Activated CD4-positive, alpha-beta memory T cell treated with anti-CD3 and anti-CD28 coated beads for 36 hours (primary cell): ENCODE measurements at regions not wholly inside any gene's neighbourhood (a gene's known extent, or its start where the extent isn't known, plus 50 kb on each side); places are given as distances from the start of the nearest gene placed in this dataset.

ENCODE experiments used
- CTCF ChIA-PET: fragments of 350-600 bp; sonication (Branson Sonifier 250); formaldehyde crosslinking; loops from one replicate; lab custom pipeline; 2021; ENCODE audit warnings: antibody characterized with exemption, inconsistent platforms; lab: Charles Lee
- POLR2A ChIA-PET: fragments of 350-600 bp; sonication (Branson Sonifier 250); formaldehyde crosslinking; loops from one replicate; lab custom pipeline; 2021; ENCODE audit warnings: antibody characterized with exemption; lab: Charles Lee
- DNase-seq: peaks from one replicate; pipeline ENCODE4 v3.0.0-alpha.2; 2020
- H3K27ac Mint-ChIP-seq: one replicate; pipeline ENCODE4 v1.8.0; 2021; ENCODE audit warnings: mixed read lengths
- H3K27me3 Mint-ChIP-seq: one replicate; pipeline ENCODE4 v1.8.0; 2021; ENCODE audit warnings: mixed read lengths
- H3K36me3 Mint-ChIP-seq: one replicate; pipeline ENCODE4 v1.8.0; 2021; ENCODE audit warnings: mixed read lengths
- H3K4me1 Mint-ChIP-seq: one replicate; pipeline ENCODE4 v1.8.0; 2021; ENCODE audit warnings: low read depth, mixed read lengths
- H3K4me3 Mint-ChIP-seq: one replicate; pipeline ENCODE4 v1.8.0; 2021; ENCODE audit warnings: mild to moderate bottlenecking, mixed read lengths
- H3K9me3 Mint-ChIP-seq: one replicate; pipeline ENCODE4 v1.8.0; 2021; ENCODE audit warnings: mixed read lengths
- intact Hi-C: fragments of 100-400 bp; cut with micrococcal nuclease; formaldehyde crosslinking; loops from one replicate; pipeline ENCODE4 v1.15.1; 2023

DNA sequence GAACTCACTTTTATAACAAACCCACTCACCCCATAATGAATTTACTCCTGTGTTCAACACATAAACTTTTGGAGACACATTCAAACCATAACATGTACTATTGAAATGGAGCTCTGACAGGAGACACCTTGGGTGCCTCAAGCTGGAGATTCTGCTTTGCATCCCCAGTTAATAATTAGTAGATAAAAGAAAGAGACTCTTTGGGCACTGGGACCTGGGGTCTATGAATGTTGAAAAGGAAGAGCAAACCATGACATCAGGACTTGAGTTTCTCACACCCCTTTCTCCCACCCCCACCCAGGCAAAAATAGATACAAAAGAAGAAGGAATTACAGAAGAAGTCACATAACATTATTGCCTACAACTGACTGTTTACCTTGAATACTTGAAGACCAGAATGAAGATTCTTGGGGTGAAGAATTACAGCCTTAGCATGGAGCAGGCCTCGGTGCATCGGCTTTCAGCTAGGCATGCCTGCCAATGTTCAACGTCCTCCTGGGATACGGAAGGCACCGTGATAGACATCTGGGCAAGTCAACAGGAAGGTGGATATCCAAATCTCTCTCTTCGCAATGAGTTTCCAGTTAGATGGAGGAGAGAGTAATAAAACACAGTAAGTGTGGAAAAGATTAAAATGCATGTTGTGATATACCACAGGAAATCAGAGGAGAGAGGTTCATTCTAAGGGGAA is 316.0 kb downstream of the TRIML1 start:
- Mint-ChIP-seq H3K27ac (no peak overlapping the region), H3K9me3 (peaks cover 14% of the 10 kb centered on the region), H3K36me3 (no peaks in the 10 kb centered on the region), H3K4me3 (no peak overlapping the region), H3K4me1 (no peaks in the 10 kb centered on the region), H3K27me3 (no peaks in the 10 kb centered on the region)
- CTCF ChIA-PET, result no interaction called here
- POLR2A ChIA-PET, result no interaction called here
- no peak for DNase-seq
- intact Hi-C loops, result no loop called here

GRCh38 chr4:188459381-188459780 is 320.1 kb downstream of the TRIML1 start:
- Mint-ChIP-seq H3K4me1 (no peaks in the 10 kb centered on the region), H3K9me3 (peaks cover 26% of the 10 kb centered on the region), H3K27ac (no peak overlapping the region), H3K36me3 (no peaks in the 10 kb centered on the region), H3K4me3 (no peak overlapping the region), H3K27me3 (no peaks in the 10 kb centered on the region)
- intact Hi-C loops, result no loop called here
- CTCF ChIA-PET, result no interaction called here
- no peak for DNase-seq
- POLR2A ChIA-PET, result no interaction called here

DNA sequence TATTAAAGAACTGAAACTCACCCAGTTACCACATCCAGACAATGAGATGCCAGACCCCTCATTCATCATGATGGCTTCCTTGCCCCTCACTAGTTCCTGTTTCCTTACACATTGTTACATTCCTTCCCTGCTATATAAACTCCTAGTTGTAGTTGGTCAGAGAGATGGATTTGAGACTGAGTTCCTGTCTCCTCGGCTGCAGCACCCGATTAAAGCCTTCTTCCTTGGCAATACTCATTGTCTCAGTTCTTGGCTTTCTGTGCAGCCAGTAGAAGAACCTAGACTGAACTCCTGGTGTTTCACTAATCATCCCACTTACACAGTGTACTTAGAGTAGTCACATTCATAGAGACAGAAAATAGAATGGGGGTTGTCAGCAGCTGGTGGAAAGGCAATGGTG is 324.7 kb downstream of the TRIML1 start:
- intact Hi-C loops, result no loop called here
- Mint-ChIP-seq H3K4me3 (no peak overlapping the region), H3K4me1 (no peaks in the 10 kb centered on the region), H3K9me3 (peaks cover 17% of the 10 kb centered on the region), H3K27ac (no peak overlapping the region), H3K36me3 (no peaks in the 10 kb centered on the region), H3K27me3 (no peaks in the 10 kb centered on the region)
- ChIA-PET POLR2A (no interaction called here), CTCF (no interaction called here)
- DNase-seq, result no peak

GRCh38 chr4:188466001-188466400 is 326.8 kb downstream of the TRIML1 start:
- Mint-ChIP-seq H3K4me1 (no peaks in the 10 kb centered on the region), H3K4me3 (no peak overlapping the region), H3K27ac (no peak overlapping the region), H3K9me3 (peaks cover 17% of the 10 kb centered on the region), H3K36me3 (no peaks in the 10 kb centered on the region), H3K27me3 (no peaks in the 10 kb centered on the region)
- ChIA-PET CTCF (no interaction called here), POLR2A (no interaction called here)
- intact Hi-C loops, result no loop called here
- no peak for DNase-seq

- ChIA-PET POLR2A (no interaction called here), CTCF (no interaction called here)
- Mint-ChIP-seq H3K36me3 (no peaks in the 10 kb centered on the region), H3K4me1 (no peaks in the 10 kb centered on the region), H3K27ac (no peak overlapping the region), H3K27me3 (no peaks in the 10 kb centered on the region), H3K4me3 (no peak overlapping the region), H3K9me3 (peaks cover 12% of the 10 kb centered on the region)
- intact Hi-C loops, result no loop called here
- no peak for DNase-seq
Observed at GRCh38 chr4:188484256-188484655, 345.0 kb downstream of the TRIML1 start.

GRCh38 chr4:188485906-188486305 is 346.7 kb downstream of the TRIML1 start:
- POLR2A ChIA-PET, result no interaction called here
- no peak overlapping the region for H3K27ac Mint-ChIP-seq
- H3K9me3 Mint-ChIP-seq, result peaks cover 12% of the 10 kb centered on the region
- intact Hi-C loops, result no loop called here
- DNase-seq, result no peak
- H3K36me3 Mint-ChIP-seq, result no peaks in the 10 kb centered on the region
- no peaks in the 10 kb centered on the region for H3K27me3 Mint-ChIP-seq
- no peak overlapping the region for H3K4me3 Mint-ChIP-seq
- no peaks in the 10 kb centered on the region for H3K4me1 Mint-ChIP-seq
- CTCF ChIA-PET, result no interaction called here

DNA sequence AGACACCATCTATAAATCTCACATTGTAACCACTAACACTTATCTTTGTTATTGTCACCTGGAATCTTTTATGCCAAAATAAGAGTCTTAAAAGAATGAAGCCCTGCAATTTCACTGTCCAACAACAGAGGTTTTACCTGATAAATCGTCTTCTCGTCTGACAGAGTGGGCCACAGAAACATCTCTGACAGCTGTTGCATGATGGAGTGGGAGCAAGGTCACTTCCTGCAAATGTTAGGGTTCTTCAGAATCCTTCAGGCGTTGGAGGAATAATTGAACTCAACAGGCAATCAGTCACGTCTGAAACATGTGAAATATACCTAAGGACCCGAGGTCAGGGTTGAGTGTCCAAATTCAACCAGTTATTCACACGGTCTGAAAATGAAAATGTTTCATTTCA is 353.6 kb downstream of the TRIML1 start:
- POLR2A ChIA-PET, result no interaction called here

GRCh38 chr4:188495169-188495568 is 355.9 kb downstream of the TRIML1 start:
- ChIA-PET CTCF (no interaction called here), POLR2A (no interaction called here)
- Mint-ChIP-seq H3K36me3 (no peaks in the 10 kb centered on the region), H3K27me3 (no peaks in the 10 kb centered on the region), H3K4me3 (no peak overlapping the region), H3K4me1 (no peaks in the 10 kb centered on the region), H3K9me3 (peaks cover 22% of the 10 kb centered on the region), H3K27ac (no peak overlapping the region)
- intact Hi-C loops, result no loop called here
- DNase-seq, result no peak

More for the DNA sequence above, 353.6 kb downstream of the TRIML1 start:
- H3K27ac Mint-ChIP-seq, result no peak overlapping the region
- H3K36me3 Mint-ChIP-seq, result no peaks in the 10 kb centered on the region
- H3K27me3 Mint-ChIP-seq, result no peaks in the 10 kb centered on the region
- DNase-seq, result no peak
- CTCF ChIA-PET, result interaction anchor here (0.6 kb wide), 1 partner anchor 24 kb away, joined by 3 read pairs; no protein-coding TSS in a partner anchor
- intact Hi-C loops, result no loop called here
- H3K9me3 Mint-ChIP-seq, result peaks cover 27% of the 10 kb centered on the region
- H3K4me3 Mint-ChIP-seq, result no peak overlapping the region
- H3K4me1 Mint-ChIP-seq, result no peaks in the 10 kb centered on the region

- ChIA-PET CTCF (no interaction called here), POLR2A (no interaction called here)
- Mint-ChIP-seq H3K4me3 (no peak overlapping the region), H3K36me3 (no peaks in the 10 kb centered on the region), H3K27ac (no peak overlapping the region), H3K4me1 (no peaks in the 10 kb centered on the region), H3K9me3 (peaks cover 35% of the 10 kb centered on the region), H3K27me3 (no peaks in the 10 kb centered on the region)
- no peak for DNase-seq
- intact Hi-C loops, result no loop called here
Observed at GRCh38 chr4:188511431-188511830, 372.2 kb downstream of the TRIML1 start.

DNA sequence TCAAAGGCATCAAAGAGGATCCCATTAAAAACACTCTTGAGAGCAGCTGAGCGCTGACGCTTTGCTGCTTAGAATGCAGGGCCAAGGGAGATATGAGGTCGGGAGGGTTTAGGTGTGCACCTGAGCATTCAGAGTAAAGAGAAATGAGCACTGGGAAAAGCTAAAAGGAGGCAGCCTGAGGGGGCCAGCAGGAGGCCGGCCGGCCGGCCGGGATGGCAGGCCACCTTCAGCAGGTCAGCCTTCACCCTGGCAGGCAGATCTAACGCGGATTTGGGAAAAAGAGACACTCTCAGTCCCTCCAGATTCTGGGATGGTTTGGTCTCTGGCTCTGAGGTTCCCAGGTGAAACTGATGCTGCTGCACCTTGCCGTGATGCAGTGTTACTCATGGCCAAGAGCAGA is 393.5 kb downstream of the TRIML1 start:
- no peak for DNase-seq
- Mint-ChIP-seq H3K4me1 (no peaks in the 10 kb centered on the region), H3K9me3 (peaks cover 18% of the 10 kb centered on the region), H3K4me3 (no peak overlapping the region), H3K36me3 (no peaks in the 10 kb centered on the region), H3K27ac (no peak overlapping the region), H3K27me3 (no peaks in the 10 kb centered on the region)
- ChIA-PET POLR2A (no interaction called here), CTCF (no interaction called here)
- intact Hi-C loops, result no loop called here

DNA sequence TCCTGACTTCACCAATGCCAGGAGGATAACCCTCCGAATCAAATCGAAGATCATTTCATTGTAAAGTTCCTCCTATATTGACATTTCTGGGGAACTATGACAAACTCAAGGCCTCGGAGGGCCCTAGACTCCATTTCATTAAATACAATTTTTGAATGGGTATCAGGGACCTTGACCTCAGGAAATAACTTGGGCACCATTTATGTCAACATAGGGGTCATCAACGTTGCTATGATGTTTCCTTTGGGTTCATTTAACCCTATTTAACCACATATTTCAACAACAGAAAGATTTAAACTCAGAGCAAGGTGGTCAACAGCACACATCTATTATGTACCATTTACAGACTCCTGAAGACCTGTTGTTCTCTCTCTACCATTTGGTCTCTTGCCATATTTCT is 395.1 kb downstream of the TRIML1 start:
- intact Hi-C loops, result no loop called here
- H3K27me3 Mint-ChIP-seq, result no peaks in the 10 kb centered on the region
- ChIA-PET POLR2A (no interaction called here), CTCF (no interaction called here)
- H3K36me3 Mint-ChIP-seq, result no peaks in the 10 kb centered on the region
- H3K9me3 Mint-ChIP-seq, result peaks cover 29% of the 10 kb centered on the region
- H3K4me1 Mint-ChIP-seq, result no peaks in the 10 kb centered on the region
- H3K27ac Mint-ChIP-seq, result no peak overlapping the region
- no peak for DNase-seq
- no peak overlapping the region for H3K4me3 Mint-ChIP-seq

- ChIA-PET POLR2A (no interaction called here), CTCF (no interaction called here)
- H3K9me3 Mint-ChIP-seq, result peaks cover 34% of the 10 kb centered on the region
- no peaks in the 10 kb centered on the region for H3K4me1 Mint-ChIP-seq
- DNase-seq, result no peak
- no peak overlapping the region for H3K4me3 Mint-ChIP-seq
- no peaks in the 10 kb centered on the region for H3K36me3 Mint-ChIP-seq
- no peak overlapping the region for H3K27ac Mint-ChIP-seq
- intact Hi-C loops, result no loop called here
- H3K27me3 Mint-ChIP-seq, result no peaks in the 10 kb centered on the region
Observed at GRCh38 chr4:188534917-188535316, 395.7 kb downstream of the TRIML1 start.

DNA sequence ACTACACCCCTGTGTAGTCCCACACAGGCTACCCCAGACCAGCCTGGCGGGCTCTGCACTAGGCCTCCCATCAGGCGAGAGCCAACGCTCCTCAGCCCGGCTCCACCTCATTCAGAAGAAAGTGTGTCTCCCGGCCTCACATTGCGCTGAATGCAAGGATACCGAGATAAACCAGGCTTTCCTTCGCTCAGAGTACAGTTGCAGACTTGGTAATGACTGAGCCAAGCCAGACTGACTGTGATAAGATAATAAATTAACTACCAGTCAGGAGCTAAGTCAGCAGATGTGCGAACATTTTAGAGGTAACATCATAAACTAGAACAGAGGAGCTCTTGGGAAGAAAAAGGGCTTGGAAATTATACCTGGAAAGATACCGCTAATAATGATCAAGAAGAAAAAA is 397.6 kb downstream of the TRIML1 start:
- Mint-ChIP-seq H3K4me1 (no peaks in the 10 kb centered on the region), H3K36me3 (no peaks in the 10 kb centered on the region), H3K4me3 (no peak overlapping the region), H3K27ac (no peak overlapping the region), H3K27me3 (no peaks in the 10 kb centered on the region), H3K9me3 (peaks cover 28% of the 10 kb centered on the region)
- POLR2A ChIA-PET, result no interaction called here
- CTCF ChIA-PET, result no interaction called here
- DNase-seq, result no peak
- intact Hi-C loops, result no loop called here
